Suprapubic skin (tissue), 4 donors: ENCODE measurements at regions not wholly inside any gene's neighbourhood (a gene's known extent, or its start where the extent isn't known, plus 50 kb on each side); places are given as distances from the start of the nearest gene placed in this dataset.
A peak's percentile ranks its signal among the peaks of the same experiment; 100 is the strongest.
"Not testable (repeated sequence)": the region's sequence is repeated elsewhere in the genome, so short reads cannot be mapped to it uniquely, and the experiment has no call there.

ENCODE experiments used
- DNase-seq, 2 donors: peaks; one replicate each; pipeline ENCODE4 v3.0.0-alpha.2; 2019; ENCODE audit warnings: low spot score in 2 of 2
- H3K27ac ChIP-seq: fragments of 200-600 bp; sonication (generic); one replicate; pipeline ENCODE4 v1.5.1; 2019
- H3K27me3 ChIP-seq: fragments of 200-600 bp; sonication (generic); one replicate; pipeline ENCODE4 v1.5.1; 2019
- H3K36me3 ChIP-seq: fragments of 200-600 bp; sonication (generic); one replicate; pipeline ENCODE4 v1.5.1; 2019
- H3K4me1 ChIP-seq: fragments of 200-600 bp; sonication (generic); one replicate; pipeline ENCODE4 v1.5.1; 2019
- H3K4me3 ChIP-seq: fragments of 200-600 bp; sonication (generic); one replicate; pipeline ENCODE4 v1.5.1; 2019; ENCODE audit warnings: mild to moderate bottlenecking
- H3K9me3 ChIP-seq: fragments of 200-600 bp; sonication (generic); one replicate; pipeline ENCODE4 v1.5.1; 2019
- EP300 ChIP-seq: sonication (generic); formaldehyde crosslinking; IDR thresholded peaks from one replicate; pipeline ENCODE4 v1.6.1; 2017; ENCODE audit warnings: antibody characterized with exemption
- POLR2A ChIP-seq, 2 donors: fragments of 450-650 bp; IDR thresholded peaks; one replicate each; pipeline ENCODE4 v1.6.1; 2017; ENCODE audit warnings: antibody characterized with exemption in 2 of 2, mild to moderate bottlenecking in 2 of 2, moderate library complexity in 2 of 2
- POLR2AphosphoS5 ChIP-seq, 3 donors: sonication (generic); formaldehyde crosslinking; IDR thresholded peaks; one replicate each; pipeline ENCODE4 v1.6.1; 2017; ENCODE audit warnings: antibody characterized with exemption in 3 of 3
- WGBS: methylation state at CpG from one replicate; pipeline ENCODE4 v1.1.5; 2018; 5-methylcytosine and 5-hydroxymethylcytosine counted together
- TF ChIP-seq, protein P1 (sequence below), 2 donors: fragments of 200-600 bp in 1 of 2; fragments of 450-650 bp in 1 of 2; sonication (generic) in 1 of 2; IDR thresholded peaks; one replicate each; pipeline ENCODE4 v1.5.1; 2016 to 2019; ENCODE audit warnings: antibody characterized with exemption in 2 of 2, mild to moderate bottlenecking in 1 of 2, moderate library complexity in 1 of 2

DNA sequence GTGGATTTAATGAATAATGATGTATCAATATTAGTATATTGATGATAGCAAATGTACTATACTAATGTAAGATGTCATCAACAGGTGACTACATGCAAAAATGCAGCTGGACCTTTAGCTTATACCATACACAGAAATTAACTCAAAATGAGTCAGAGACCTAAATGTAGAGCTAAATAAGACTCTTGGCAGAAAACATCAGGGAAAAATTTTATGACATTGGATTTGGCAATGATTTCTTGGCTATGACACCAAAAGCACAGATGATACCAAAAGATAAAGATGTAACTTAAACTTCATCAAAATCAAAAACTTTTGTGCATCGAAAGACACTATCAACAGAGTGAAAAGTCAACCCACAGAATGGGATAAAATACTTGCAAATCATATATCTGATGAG lies 64.0 kb upstream of the CCL21 start:
- Histone ChIP-seq H3K27me3 (no peaks in the 10 kb centered on the region), H3K4me1 (peaks cover 6% of the 10 kb centered on the region), H3K9me3 (no peaks in the 10 kb centered on the region), H3K36me3 (no peaks in the 10 kb centered on the region), H3K27ac (no peak overlapping the region), H3K4me3 (no peak overlapping the region)
- no peak for DNase-seq
- 52% methylated on average over 1 of the region's 1 CpG for WGBS
- TF ChIP-seq POLR2A (IDR thresholded peaks at IDR 0.05) = no peak
- no peak for TF ChIP-seq EP300
- no peak for TF ChIP-seq POLR2AphosphoS5 (IDR thresholded peaks at IDR 0.05)
- TF ChIP-seq, protein P1, sequence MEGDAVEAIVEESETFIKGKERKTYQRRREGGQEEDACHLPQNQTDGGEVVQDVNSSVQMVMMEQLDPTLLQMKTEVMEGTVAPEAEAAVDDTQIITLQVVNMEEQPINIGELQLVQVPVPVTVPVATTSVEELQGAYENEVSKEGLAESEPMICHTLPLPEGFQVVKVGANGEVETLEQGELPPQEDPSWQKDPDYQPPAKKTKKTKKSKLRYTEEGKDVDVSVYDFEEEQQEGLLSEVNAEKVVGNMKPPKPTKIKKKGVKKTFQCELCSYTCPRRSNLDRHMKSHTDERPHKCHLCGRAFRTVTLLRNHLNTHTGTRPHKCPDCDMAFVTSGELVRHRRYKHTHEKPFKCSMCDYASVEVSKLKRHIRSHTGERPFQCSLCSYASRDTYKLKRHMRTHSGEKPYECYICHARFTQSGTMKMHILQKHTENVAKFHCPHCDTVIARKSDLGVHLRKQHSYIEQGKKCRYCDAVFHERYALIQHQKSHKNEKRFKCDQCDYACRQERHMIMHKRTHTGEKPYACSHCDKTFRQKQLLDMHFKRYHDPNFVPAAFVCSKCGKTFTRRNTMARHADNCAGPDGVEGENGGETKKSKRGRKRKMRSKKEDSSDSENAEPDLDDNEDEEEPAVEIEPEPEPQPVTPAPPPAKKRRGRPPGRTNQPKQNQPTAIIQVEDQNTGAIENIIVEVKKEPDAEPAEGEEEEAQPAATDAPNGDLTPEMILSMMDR (IDR thresholded peaks at IDR 0.05) = no peak

DNA sequence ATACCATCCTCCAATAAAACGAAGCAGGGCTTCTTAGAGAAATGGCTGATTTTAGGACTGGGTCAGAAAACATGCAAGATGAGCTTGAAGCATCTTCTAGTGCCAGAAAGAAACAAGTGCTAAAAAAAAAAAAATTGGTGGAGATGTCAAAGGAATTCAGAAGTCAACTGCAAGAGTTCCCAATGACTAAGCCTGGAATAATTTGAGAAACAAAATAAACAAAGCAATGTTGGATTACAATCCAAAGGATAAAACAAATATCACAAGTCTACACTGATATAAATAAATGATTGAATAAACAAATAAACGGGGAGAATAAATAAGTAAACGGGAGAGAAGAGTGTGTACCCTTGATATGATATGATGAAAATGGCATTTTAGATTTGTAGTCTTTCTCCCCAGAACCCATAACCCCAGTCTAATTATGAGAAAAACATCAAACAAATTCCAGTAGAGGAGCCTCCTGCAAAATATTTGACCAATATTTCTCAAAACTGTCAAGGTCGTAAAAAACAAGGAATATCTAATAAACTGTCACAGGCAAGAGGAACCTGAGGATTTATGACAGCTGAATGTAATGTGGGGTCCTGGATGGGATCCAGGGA lies 63.5 kb upstream of the CCL21 start:
- Histone ChIP-seq H3K9me3 (no peaks in the 10 kb centered on the region), H3K27me3 (no peaks in the 10 kb centered on the region), H3K36me3 (no peaks in the 10 kb centered on the region), H3K27ac (no peak overlapping the region), H3K4me3 (no peak overlapping the region), H3K4me1 (peaks cover 6% of the 10 kb centered on the region)
- TF ChIP-seq POLR2A (IDR thresholded peaks at IDR 0.05) = no peak
- TF ChIP-seq EP300 = no peak
- no peak for TF ChIP-seq POLR2AphosphoS5 (IDR thresholded peaks at IDR 0.05)
- TF ChIP-seq, protein P1 (IDR thresholded peaks at IDR 0.05) = no peak
- no peak for DNase-seq
- 42% methylated on average over 4 of the region's 4 CpGs for WGBS

DNA sequence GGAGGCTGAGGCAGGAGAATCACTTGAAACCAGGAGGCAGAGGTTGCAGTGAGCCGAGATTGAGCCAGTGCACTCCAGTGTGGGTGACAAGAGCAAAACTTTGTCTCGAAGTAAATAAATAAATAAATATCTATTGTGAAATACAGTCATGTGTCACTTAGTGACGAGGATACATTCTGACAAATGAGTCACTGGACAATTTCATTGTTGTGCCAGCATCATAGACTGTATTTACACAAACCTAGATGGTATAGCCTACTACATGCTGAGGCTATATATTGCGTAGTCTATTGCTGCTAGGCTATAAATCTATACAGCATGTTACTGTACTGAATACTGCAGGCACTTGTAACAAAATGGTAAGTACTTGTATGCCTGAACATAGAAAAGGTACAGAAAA lies 61.1 kb upstream of the CCL21 start:
- H3K4me3 ChIP-seq = no peak overlapping the region
- H3K27me3 ChIP-seq = no peaks in the 10 kb centered on the region
- no peak overlapping the region for H3K27ac ChIP-seq
- no peak for DNase-seq
- WGBS = 74% methylated on average over 4 of the region's 4 CpGs
- H3K9me3 ChIP-seq = no peaks in the 10 kb centered on the region
- TF ChIP-seq, protein P1 (IDR thresholded peaks at IDR 0.05) = no peak
- no peak for TF ChIP-seq EP300
- no peak for TF ChIP-seq POLR2AphosphoS5 (IDR thresholded peaks at IDR 0.05)
- TF ChIP-seq POLR2A (IDR thresholded peaks at IDR 0.05) = no peak
- H3K36me3 ChIP-seq = no peaks in the 10 kb centered on the region
- peaks cover 6% of the 10 kb centered on the region for H3K4me1 ChIP-seq

DNA sequence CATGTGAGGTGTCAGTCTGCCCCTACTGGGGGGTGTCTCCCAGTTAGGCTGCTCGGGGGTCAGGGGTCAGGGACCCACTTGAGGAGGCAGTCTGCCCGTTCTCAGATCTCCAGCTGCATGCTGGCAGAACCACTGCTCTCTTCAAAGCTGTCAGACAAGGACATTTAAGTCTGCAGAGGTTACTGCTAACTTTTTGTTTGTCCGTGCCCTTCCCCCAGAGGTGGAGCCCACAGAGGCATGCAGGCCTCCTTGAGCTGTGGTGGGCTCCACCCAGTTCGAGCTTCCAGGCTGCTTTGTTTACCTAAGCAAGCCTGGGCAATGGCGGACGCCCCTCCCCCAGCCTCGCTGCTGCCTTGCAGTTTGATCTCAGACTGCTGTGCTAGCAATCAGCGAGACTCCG lies 57.2 kb upstream of the CCL21 start:
- not testable (repeated sequence) for H3K4me1 ChIP-seq, H3K27ac ChIP-seq, H3K9me3 ChIP-seq, H3K27me3 ChIP-seq, H3K4me3 ChIP-seq, DNase-seq, H3K36me3 ChIP-seq
- WGBS = 67% methylated on average over 8 of the region's 9 CpGs

DNA sequence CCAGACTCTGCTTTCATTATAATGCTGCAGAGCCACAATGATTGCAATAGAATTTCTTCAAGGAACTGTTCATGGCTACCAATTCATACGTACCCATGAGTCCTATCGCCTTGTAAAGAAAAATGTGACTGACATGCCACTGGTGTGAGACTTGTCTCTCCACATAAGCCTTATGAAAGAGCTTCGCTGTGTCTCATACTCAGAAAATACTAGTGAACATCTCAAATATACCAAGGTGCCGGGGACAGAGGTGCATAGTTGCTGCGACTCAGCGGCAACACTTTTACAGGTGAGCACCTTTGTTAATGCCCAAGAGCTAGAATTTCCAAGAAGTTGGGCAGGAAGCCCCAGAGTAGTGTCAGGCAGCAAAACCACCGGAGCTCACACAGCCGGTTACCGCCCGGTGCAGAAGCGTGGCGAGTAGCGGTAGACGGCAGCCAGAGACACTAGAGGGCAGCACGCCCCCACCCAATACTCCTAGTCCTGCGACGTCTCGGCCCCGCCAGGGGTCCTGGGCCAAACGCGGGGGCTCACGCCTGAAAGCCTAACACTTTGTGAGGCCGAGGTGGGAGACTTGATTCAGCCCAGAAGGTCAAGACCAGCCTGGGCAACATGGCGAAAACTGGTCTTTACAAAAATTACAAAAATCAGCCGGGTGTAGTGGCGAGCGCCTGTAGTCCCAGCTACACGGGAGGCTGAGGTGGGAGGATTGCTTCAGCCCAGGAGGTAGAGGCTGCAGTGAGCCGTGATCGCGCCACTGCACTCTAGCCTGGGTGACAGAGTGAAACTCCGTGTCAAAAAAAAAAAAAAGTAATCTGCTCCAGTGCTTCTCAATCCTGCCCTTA lies 50.5 kb upstream of the CCL21 start:
- H3K4me3 ChIP-seq, H3K4me1 ChIP-seq, H3K36me3 ChIP-seq, H3K27me3 ChIP-seq, DNase-seq, H3K9me3 ChIP-seq, H3K27ac ChIP-seq: not testable (repeated sequence)
- TF ChIP-seq, protein P1 (IDR thresholded peaks at IDR 0.05) = peak; percentile 4 to 46
- WGBS = 33% methylated on average over 32 of the region's 32 CpGs
